ENCODE measurements at regions not wholly inside any gene's neighbourhood (a gene's known extent, or its start where the extent isn't known, plus 50 kb on each side); places are given as distances from the start of the nearest gene placed in this dataset.

- ChIA-PET POLR2A (ENCODE audit: low non-redundant PET) (no interaction called here), CTCF (interaction anchor here (0.6 kb wide), 1 partner anchor 78 kb away, joined by 3 read pairs; no protein-coding TSS in a partner anchor)
Measured at GRCh38 chr15:39364721-39365120, 216.2 kb upstream of the THBS1 start.

DNA sequence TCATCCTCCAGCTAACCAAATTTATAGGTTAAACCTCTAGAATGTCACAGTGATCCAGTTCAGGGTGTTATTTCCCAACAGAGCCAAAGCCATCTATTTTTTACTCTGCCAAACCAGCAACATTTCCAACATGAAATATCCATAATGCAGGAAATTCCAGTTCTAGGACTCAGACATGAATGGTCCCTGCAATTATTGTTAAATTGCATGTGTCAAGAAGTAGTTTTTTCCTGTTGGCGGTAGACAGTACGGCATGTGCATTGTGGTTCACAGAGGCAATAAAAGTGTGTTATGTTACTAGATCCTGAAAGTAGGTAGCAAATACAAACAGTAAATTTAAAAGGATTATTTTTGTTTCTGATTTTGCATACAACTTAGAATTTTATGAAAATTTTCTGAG, 215.7 kb upstream of the THBS1 start:
- H3K27ac ChIP-seq: no peak overlapping the region
- no peak for DNase-seq (ENCODE audit: low spot score)
- TF ChIP-seq, protein P1, sequence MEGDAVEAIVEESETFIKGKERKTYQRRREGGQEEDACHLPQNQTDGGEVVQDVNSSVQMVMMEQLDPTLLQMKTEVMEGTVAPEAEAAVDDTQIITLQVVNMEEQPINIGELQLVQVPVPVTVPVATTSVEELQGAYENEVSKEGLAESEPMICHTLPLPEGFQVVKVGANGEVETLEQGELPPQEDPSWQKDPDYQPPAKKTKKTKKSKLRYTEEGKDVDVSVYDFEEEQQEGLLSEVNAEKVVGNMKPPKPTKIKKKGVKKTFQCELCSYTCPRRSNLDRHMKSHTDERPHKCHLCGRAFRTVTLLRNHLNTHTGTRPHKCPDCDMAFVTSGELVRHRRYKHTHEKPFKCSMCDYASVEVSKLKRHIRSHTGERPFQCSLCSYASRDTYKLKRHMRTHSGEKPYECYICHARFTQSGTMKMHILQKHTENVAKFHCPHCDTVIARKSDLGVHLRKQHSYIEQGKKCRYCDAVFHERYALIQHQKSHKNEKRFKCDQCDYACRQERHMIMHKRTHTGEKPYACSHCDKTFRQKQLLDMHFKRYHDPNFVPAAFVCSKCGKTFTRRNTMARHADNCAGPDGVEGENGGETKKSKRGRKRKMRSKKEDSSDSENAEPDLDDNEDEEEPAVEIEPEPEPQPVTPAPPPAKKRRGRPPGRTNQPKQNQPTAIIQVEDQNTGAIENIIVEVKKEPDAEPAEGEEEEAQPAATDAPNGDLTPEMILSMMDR (conservative IDR thresholded peaks at IDR 0.05; ENCODE audit: low read depth): no peak
- ChIA-PET POLR2A (ENCODE audit: low non-redundant PET) (no interaction called here), CTCF (interaction anchor here (0.6 kb wide), 1 partner anchor 79 kb away, joined by 3 read pairs; no protein-coding TSS in a partner anchor)

More at GRCh38 chr15:39364721-39365120, 216.2 kb upstream of the THBS1 start:
- TF ChIP-seq, protein P1 (conservative IDR thresholded peaks at IDR 0.05; ENCODE audit: low read depth): no peak
- DNase-seq (ENCODE audit: low spot score): no peak
- no peak overlapping the region for H3K27ac ChIP-seq

DNA sequence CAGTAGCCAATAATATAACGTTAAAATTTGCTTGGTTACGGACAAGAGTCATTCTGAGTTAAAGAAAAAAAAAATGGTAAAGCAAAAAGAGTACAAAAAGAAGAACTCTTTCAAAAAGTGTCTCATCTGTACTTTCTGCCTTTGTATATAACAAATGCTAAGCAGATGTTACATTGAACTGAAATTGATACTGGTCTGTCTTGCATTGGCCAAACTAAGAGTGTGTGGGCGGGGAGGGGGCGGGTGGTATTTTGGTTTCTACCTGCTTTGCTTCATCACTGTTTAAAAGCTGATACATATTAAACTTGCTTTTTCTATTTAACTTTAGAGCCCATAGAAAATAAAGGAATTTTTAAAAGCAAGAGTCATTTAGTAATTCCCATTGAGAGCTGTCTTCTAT, 215.0 kb upstream of the THBS1 start:
- ChIA-PET POLR2A (ENCODE audit: low non-redundant PET) (no interaction called here), CTCF (interaction anchor here (0.7 kb wide), 1 partner anchor 55 kb away, joined by 3 read pairs; no protein-coding TSS in a partner anchor)
- H3K27ac ChIP-seq: no peak overlapping the region
- TF ChIP-seq, protein P1 (conservative IDR thresholded peaks at IDR 0.05; ENCODE audit: low read depth): no peak
- no peak for DNase-seq (ENCODE audit: low spot score)

GRCh38 chr15:39367596-39367995, 213.3 kb upstream of the THBS1 start:
- CTCF ChIA-PET: no interaction called here
- POLR2A ChIA-PET (ENCODE audit: low non-redundant PET): no interaction called here
- no peak for DNase-seq (ENCODE audit: low spot score)
- TF ChIP-seq, protein P1 (conservative IDR thresholded peaks at IDR 0.05; ENCODE audit: low read depth): no peak
- H3K27ac ChIP-seq: no peak overlapping the region

- ChIA-PET CTCF (no interaction called here), POLR2A (ENCODE audit: low non-redundant PET) (interaction anchor here (0.5 kb wide), 1 partner anchor 1009 kb away, joined by 6 read pairs; no protein-coding TSS in a partner anchor)
- TF ChIP-seq, protein P1 (conservative IDR thresholded peaks at IDR 0.05; ENCODE audit: low read depth): no peak
Measured at GRCh38 chr15:39369768-39370167, 211.1 kb upstream of the THBS1 start.

DNA sequence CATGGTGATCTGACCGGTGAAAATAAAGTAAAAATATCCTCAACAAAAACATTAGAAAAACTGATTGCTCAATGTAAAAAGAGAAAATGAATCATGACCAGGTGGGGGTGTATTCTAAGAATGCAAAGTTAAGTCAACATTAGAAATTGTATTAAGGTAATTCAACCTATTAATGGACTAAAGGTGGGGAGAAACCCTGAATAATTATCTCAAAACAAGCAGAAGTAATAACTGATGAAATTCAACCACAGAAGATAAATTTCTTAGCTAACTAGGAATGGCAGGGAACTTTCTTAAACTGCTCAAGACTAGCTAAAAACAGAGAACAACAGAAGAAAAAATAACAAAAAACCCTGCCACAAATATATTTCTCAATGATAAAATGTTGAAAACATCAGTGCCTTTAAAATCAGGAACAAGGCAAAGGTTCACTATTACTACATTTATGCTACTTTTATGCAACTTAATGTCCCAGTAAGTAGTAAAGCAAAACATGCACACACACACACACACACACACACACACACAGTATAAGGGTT, 204.4 kb upstream of the THBS1 start:
- peak overlapping the region; percentile 55 for H3K27ac ChIP-seq
- TF ChIP-seq, protein P1 (conservative IDR thresholded peaks at IDR 0.05; ENCODE audit: low read depth): no peak
- DNase-seq (ENCODE audit: low spot score): peak; percentile 46
- ChIA-PET CTCF (interaction anchor here (0.7 kb wide), 2 partner anchors 150 to 634 kb away, joined by 3 to 4 read pairs; no protein-coding TSS in a partner anchor), POLR2A (ENCODE audit: low non-redundant PET) (no interaction called here)

More at GRCh38 chr15:39369768-39370167, 211.1 kb upstream of the THBS1 start:
- DNase-seq (ENCODE audit: low spot score): no peak
- H3K27ac ChIP-seq: no peak overlapping the region

Data from RWPE1 (cell line).